GM12864 (cell line): ENCODE measurements at regions not wholly inside any gene's neighbourhood (a gene's known extent, or its start where the extent isn't known, plus 50 kb on each side); places are given as distances from the start of the nearest gene placed in this dataset.
A peak's percentile ranks its signal among the peaks of the same experiment; 100 is the strongest.

Source experiments
- DNase-seq: peaks from one replicate; pipeline ENCODE4 v3.0.0-alpha.2; 2011; ENCODE audit warnings: low read depth
- H3K4me3 ChIP-seq: 2 replicates; pipeline ENCODE4 v1.5.1; 2011; ENCODE audit warnings: mild to moderate bottlenecking, low read depth, low read length, control low read depth
- TF ChIP-seq, protein P1 (sequence below): IDR thresholded peaks from 2 replicates; pipeline ENCODE4 v1.5.1; 2011; ENCODE audit warnings: low read depth, mild to moderate bottlenecking, moderate library complexity, low read length, control low read depth, inconsistent platforms; ENCODE audit errors: missing control alignments

DNA sequence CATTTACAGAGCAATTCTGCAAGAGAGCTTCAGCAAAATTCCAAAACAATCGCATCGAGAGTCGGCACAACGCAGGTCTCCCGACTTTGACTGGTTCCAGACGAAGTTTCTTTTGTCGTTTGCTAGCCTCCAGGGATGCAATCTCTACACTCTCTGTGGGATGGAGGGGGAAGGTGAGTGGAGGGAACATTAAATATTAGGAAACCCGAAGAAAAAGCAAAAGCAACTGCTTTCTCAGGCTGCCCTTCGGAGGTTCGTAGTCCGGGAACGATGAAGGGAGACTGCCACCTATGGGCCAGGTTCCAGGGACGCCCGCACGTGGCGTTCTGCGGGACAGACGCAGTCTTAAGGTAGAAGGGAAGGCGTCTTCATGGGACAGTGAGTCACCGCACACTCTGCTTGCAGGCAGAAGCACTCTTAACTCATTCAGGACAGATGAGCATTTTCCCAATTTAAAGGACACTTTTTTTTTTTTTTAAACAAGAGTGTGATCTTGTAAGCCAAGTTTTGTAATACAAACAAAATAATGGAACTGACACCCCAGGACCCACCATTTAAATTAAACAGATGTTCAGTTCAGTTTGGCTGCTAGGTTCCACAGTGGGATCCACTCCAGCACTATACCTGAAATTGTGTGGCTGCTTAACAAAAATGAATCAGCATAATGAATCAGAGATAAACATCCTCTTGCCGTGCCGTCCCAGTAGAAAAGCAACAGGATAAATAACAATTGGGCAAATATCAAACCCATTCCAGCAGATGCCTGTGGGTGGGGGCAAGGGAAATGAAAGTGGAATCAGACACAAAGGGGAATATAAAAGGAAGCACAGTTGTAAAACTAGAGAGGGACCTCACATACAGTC is 65.8 kb upstream of the ARMC2 start:
- DNase-seq: peak; percentile 38
- TF ChIP-seq, protein P1, sequence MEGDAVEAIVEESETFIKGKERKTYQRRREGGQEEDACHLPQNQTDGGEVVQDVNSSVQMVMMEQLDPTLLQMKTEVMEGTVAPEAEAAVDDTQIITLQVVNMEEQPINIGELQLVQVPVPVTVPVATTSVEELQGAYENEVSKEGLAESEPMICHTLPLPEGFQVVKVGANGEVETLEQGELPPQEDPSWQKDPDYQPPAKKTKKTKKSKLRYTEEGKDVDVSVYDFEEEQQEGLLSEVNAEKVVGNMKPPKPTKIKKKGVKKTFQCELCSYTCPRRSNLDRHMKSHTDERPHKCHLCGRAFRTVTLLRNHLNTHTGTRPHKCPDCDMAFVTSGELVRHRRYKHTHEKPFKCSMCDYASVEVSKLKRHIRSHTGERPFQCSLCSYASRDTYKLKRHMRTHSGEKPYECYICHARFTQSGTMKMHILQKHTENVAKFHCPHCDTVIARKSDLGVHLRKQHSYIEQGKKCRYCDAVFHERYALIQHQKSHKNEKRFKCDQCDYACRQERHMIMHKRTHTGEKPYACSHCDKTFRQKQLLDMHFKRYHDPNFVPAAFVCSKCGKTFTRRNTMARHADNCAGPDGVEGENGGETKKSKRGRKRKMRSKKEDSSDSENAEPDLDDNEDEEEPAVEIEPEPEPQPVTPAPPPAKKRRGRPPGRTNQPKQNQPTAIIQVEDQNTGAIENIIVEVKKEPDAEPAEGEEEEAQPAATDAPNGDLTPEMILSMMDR: peak; percentile 83

DNA sequence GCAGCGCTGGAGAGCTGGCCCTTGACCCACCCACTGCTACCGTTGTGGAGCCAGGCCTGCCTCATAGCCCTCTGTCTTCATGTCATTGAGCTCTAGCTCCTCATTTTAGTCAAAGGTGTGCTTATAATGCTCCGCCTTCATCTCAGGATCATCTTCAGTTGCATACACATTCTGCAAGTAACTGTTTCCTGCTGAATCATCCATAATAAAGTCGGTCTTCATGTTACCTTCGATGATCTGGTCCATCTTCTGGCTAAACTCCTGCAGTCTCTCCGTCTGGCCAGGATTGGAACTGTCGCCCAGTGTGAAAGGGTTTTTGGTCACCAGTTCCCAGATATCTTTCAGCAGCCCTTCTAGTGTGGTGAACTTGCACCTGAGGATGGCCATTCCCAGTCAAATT is 62.6 kb upstream of the ARMC2 start:
- TF ChIP-seq, protein P1: no peak
- DNase-seq: no peak
- no peak overlapping the region for H3K4me3 ChIP-seq

More for the DNA sequence above, 65.8 kb upstream of the ARMC2 start:
- H3K4me3 ChIP-seq: peak overlapping the region; percentile 25; the same call in 1 of the 2 replicates

DNA sequence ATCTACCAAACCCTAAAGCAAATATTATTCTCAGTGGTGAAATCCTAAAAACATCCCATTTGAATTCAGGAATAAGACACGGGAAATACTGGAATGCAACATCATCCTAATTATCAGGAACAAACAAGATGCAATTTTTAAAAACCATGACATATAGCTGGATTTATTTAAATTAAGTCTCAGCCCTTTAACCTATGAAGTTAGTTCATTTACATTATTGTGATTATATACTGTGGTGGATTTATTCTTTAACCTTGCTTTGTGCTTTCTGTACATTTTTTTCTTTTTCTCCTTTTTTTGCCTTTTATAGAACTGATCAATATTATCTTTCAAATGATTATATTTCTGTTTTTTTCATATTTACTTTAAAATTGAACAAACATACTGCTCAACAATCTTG is 59.8 kb upstream of the ARMC2 start:
- no peak overlapping the region for H3K4me3 ChIP-seq
- DNase-seq: no peak
- TF ChIP-seq, protein P1: no peak

DNA sequence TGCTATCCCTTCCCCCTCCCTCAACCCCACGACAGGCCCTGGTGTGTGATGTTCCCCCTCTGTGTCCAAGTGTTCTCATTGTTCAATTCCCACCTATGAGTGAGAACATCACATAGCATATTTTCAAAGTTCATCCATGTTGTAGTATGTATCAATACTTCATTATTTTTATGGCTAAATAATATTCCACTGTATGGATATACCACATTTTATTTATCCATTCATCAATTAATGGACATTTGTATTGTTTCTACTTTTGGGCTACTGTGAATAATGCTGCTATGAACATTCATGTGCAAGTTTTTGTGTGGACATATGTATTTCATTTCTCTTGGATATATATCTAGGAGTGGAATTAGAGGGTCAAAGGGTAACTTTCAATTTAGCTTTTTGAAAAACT is 58.7 kb upstream of the ARMC2 start:
- no peak for DNase-seq
- TF ChIP-seq, protein P1: no peak
- H3K4me3 ChIP-seq: no peak overlapping the region

DNA sequence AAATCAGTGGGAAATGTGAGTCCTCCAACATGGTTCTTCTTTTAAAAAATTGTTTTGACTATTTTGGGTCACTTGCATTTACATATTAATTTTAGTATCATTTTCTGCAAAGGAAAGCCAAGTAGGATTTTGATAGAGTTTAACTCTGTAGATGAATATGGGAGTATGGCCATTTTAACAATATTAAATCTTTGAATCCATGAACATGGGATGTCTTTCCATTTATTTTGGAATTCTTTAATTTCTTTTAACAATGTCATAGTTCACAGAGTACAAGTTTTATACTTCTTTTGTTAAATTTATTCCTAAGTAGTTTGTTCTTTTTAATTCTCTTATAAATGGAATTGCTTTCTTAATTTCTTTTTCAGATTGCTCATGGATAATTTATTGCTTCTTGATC is 56.5 kb upstream of the ARMC2 start:
- TF ChIP-seq, protein P1: no peak
- H3K4me3 ChIP-seq: no peak overlapping the region
- no peak for DNase-seq

DNA sequence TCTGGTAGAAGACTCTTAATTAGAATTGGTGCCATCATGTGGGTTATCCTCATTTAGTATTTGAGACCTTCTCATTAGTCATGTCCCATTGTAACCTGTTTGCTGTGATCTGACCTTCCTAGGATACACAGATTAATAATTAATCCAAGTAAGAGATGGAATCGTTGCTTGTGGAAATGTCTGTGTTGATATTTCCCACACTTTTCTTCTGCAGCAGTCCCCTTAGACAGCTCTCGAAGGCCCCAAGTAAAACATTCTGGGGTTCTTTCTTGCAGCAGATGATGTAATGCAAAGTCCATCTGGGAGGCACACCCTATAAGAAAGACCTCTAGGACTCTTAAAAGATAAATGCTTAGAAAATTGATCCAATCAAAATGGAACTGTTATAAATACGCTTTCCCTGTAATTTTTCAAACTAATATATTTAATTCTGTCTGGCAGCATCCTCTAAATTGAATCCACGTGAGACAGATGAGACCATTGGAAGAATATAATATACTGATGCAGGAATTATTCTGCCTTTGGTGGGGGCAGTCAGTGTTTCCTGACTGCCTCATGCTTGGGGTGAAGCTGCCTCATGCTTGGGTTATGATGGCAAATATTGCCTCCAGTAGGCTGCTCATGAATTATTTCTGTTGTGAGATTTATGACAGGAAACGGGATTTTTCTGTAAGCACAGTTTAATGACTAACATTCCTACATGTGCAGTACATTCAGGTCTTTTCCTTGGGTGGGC is 54.5 kb upstream of the ARMC2 start:
- no peak for DNase-seq
- TF ChIP-seq, protein P1: no peak
- no peak overlapping the region for H3K4me3 ChIP-seq
